PC-9 (cell line): ENCODE measurements at regions not wholly inside any gene's neighbourhood (a gene's known extent, or its start where the extent isn't known, plus 50 kb on each side); places are given as distances from the start of the nearest gene placed in this dataset.
"Not testable (repeated sequence)": the region's sequence is repeated elsewhere in the genome, so short reads cannot be mapped to it uniquely, and the experiment has no call there.

ENCODE experiments used
- BruUV-seq: library from RNA; stranded (reverse); fragments of 400-500 nt; replicated peaks from 2 replicates; lab custom pipeline; 2021; lab: Mats Ljungman, UMichigan
- CTCF ChIA-PET: fragments of 300-600 bp; sonication (Branson Sonifier 250); formaldehyde crosslinking; loops from one replicate; lab custom pipeline; 2022; ENCODE audit warnings: antibody characterized with exemption; lab: Charles Lee
- POLR2A ChIA-PET: fragments of 300-600 bp; sonication (Branson Sonifier 250); formaldehyde crosslinking; loops from one replicate; lab custom pipeline; 2022; ENCODE audit warnings: antibody characterized with exemption; ENCODE audit not compliant: unreplicated experiment; lab: Charles Lee
- DNase-seq, 2 experiments: peaks; one replicate each; pipeline versions ENCODE4 v3.0.0 to v3.0.0-alpha.2; 2015 to 2022; ENCODE audit warnings: mixed read lengths in 1 of 2
- H2AFZ ChIP-seq: fragments of 200-600 bp; sonication (generic); 2 replicates; pipeline ENCODE4 v1.8.1; 2017; ENCODE audit warnings: antibody characterized with exemption
- H3F3A ChIP-seq: fragments of 200-600 bp; sonication (generic); 2 replicates; pipeline ENCODE4 v1.8.1; 2017; ENCODE audit warnings: antibody characterized with exemption, mild to moderate bottlenecking, low read depth; ENCODE audit not compliant: insufficient read depth
- H3K27ac ChIP-seq: fragments of 200-600 bp; sonication (generic); 2 replicates; pipeline ENCODE4 v1.6.1; 2016; ENCODE audit warnings: mixed run types
- H3K27me3 ChIP-seq: fragments of 200-600 bp; sonication (generic); 2 replicates; pipeline ENCODE4 v1.6.1; 2016; ENCODE audit warnings: low read depth, mixed run types; ENCODE audit not compliant: insufficient read depth
- H3K36me3 ChIP-seq: fragments of 200-600 bp; sonication (generic); 2 replicates; pipeline ENCODE4 v1.6.1; 2016; ENCODE audit warnings: low read depth, mixed run types
- H3K4me1 ChIP-seq: fragments of 200-600 bp; sonication (generic); replicated peaks from 2 replicates; pipeline ENCODE4 v1.6.1; 2016; ENCODE audit warnings: mixed run types; ENCODE audit not compliant: insufficient read depth
- H3K4me2 ChIP-seq: fragments of 200-600 bp; sonication (generic); 2 replicates; pipeline ENCODE4 v1.6.1; 2017; ENCODE audit warnings: mixed run types
- H3K4me3 ChIP-seq: fragments of 200-600 bp; sonication (generic); 2 replicates; pipeline ENCODE4 v1.6.1; 2016; ENCODE audit warnings: mixed run types
- H3K79me2 ChIP-seq: fragments of 200-600 bp; sonication (generic); 2 replicates; pipeline ENCODE4 v1.6.1; 2017; ENCODE audit warnings: low read depth, mixed run types
- H3K9me2 ChIP-seq: fragments of 200-600 bp; sonication (generic); 2 replicates; pipeline ENCODE4 v1.8.1; 2017; ENCODE audit warnings: mild to moderate bottlenecking; ENCODE audit not compliant: insufficient read depth
- H3K9me3 ChIP-seq: fragments of 200-600 bp; sonication (generic); 2 replicates; pipeline ENCODE4 v1.8.1; 2016; ENCODE audit warnings: low read depth; ENCODE audit not compliant: insufficient read depth
- H4K20me1 ChIP-seq: fragments of 200-600 bp; sonication (generic); 2 replicates; pipeline ENCODE4 v1.8.1; 2017; ENCODE audit not compliant: insufficient read depth
- CTCF ChIP-seq: fragments of 200-600 bp; sonication (generic); conservative IDR thresholded peaks from 2 replicates; pipeline ENCODE4 v1.6.1; 2017; ENCODE audit warnings: mixed run types, antibody characterized with exemption, mild to moderate bottlenecking, moderate library complexity
- EZH2 ChIP-seq: fragments of 200-600 bp; sonication (generic); IDR thresholded peaks from 2 replicates; pipeline ENCODE4 v1.8.0; 2017; ENCODE audit warnings: antibody characterized with exemption, low read depth
- intact Hi-C: fragments of 100-400 bp; cut with micrococcal nuclease; formaldehyde crosslinking; loops from one replicate; pipeline ENCODE4 v1.10.0; 2022; ENCODE audit not compliant: unreplicated experiment

DNA sequence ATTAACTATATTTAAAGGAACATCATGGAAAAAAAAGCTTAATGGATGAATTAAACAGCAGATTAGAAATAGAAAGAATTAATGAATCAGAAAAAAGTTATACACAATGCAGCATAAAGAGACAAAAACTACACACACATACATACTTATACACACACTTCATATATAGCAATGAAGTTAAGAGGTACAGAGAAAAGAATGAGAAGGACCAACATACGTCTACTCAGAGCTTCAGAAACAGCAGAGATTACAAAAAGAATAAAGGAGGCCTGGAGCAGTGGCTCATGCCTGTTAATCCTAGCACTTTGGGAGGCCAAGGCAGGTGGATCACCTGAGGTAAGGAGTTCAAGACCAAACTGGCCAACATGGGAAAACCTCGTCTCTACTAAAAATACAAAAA is 133.9 kb upstream of the TNPO1 start:
- DNase-seq = no peak
- Histone ChIP-seq H3K9me3 (no peaks in the 10 kb centered on the region; the same call in none of the 2 replicates), H3K4me1 (no peaks in the 10 kb centered on the region), H3K9me2 (no peaks in the 10 kb centered on the region; the same call in 1 of the 2 replicates), H3K4me2 (no peak overlapping the region), H3K27me3 (no peaks in the 10 kb centered on the region), H3K79me2 (no peaks in the 10 kb centered on the region), H3F3A (no peaks in the 10 kb centered on the region), H3K36me3 (no peaks in the 10 kb centered on the region), H2AFZ (no peak overlapping the region), H3K27ac (no peak overlapping the region), H3K4me3 (no peak overlapping the region), H4K20me1 (no peaks in the 10 kb centered on the region)
- ChIA-PET POLR2A (no interaction called here), CTCF (no interaction called here)
- TF ChIP-seq EZH2 (no peak), CTCF (no peak)
- intact Hi-C loops = no loop called here
- BruUV-seq = no TSS peak

DNA sequence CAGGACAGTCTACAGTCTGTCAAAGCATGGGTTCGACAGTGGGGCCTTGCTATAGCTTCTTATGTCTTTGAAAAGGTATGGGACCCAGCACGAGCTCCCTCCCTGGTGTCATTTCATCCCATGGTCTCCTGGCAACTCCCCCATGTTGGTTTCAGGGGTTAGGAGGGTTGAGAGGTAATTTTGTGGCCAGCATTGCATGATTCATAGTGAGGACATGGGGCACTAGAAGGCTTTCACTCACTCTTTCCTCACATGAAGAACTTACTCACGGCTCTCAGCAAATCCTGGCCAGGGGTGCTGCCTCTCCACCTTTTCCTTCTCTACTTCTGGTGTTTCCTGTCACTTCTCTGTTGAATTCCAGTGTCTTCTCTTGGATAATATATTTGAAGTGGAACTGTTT is 134.7 kb upstream of the TNPO1 start:
- no peaks in the 10 kb centered on the region for H4K20me1 ChIP-seq
- no peaks in the 10 kb centered on the region; the same call in none of the 2 replicates for H3K9me3 ChIP-seq
- TF ChIP-seq EZH2 (no peak), CTCF (no peak)
- BruUV-seq = no TSS peak
- no peak overlapping the region for H3K4me3 ChIP-seq
- POLR2A ChIA-PET = no interaction called here
- no peaks in the 10 kb centered on the region for H3K79me2 ChIP-seq
- H2AFZ ChIP-seq = no peak overlapping the region
- no peaks in the 10 kb centered on the region for H3K27me3 ChIP-seq
- no peaks in the 10 kb centered on the region for H3K4me1 ChIP-seq
- H3K27ac ChIP-seq = no peak overlapping the region
- DNase-seq = no peak
- intact Hi-C loops = no loop called here
- CTCF ChIA-PET = no interaction called here
- no peaks in the 10 kb centered on the region; the same call in 1 of the 2 replicates for H3K9me2 ChIP-seq
- no peak overlapping the region for H3K4me2 ChIP-seq
- H3K36me3 ChIP-seq = no peaks in the 10 kb centered on the region
- H3F3A ChIP-seq = no peaks in the 10 kb centered on the region

- no peaks in the 10 kb centered on the region; the same call in 1 of the 2 replicates for H3K9me3 ChIP-seq
- H3K9me2 ChIP-seq = no peaks in the 10 kb centered on the region; the same call in 1 of the 2 replicates
- TF ChIP-seq EZH2 = no peak
- no peak for TF ChIP-seq CTCF
- ChIA-PET POLR2A (no interaction called here), CTCF (no interaction called here)
- BruUV-seq = no TSS peak
- intact Hi-C loops = no loop called here
- H3K4me3 ChIP-seq = no peak overlapping the region
- H4K20me1 ChIP-seq = no peaks in the 10 kb centered on the region
- H3K79me2 ChIP-seq = no peaks in the 10 kb centered on the region
- H3K36me3 ChIP-seq = no peaks in the 10 kb centered on the region
- no peaks in the 10 kb centered on the region for H3K27me3 ChIP-seq
- H3K4me2 ChIP-seq = no peak overlapping the region
- H3F3A ChIP-seq = no peaks in the 10 kb centered on the region
- H2AFZ ChIP-seq = no peak overlapping the region
- no peak overlapping the region for H3K27ac ChIP-seq
- no peaks in the 10 kb centered on the region for H3K4me1 ChIP-seq
- no peak for DNase-seq
Observed at GRCh38 chr5:72677447-72677846, 139.0 kb upstream of the TNPO1 start.

DNA sequence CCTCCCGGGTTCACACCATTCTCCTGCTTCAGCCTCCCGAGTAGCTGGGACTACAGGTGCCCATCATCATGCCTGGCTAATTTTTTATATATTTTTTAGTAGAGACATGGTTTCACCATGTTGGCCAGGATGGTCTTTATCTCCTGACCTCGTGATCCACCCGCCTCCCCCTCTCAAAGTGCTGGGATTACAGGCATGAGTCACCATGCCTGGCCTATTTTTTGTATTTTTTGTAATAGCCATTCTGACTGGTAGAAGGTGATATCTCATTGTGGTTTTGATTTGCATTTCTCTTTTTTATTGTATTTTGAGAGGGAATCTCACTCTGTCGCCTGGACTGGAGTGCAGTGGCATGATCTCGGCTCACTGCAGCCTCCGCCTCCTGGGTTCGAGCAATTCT is 139.6 kb upstream of the TNPO1 start:
- H3F3A ChIP-seq, intact Hi-C loops, H4K20me1 ChIP-seq, H3K9me2 ChIP-seq, H2AFZ ChIP-seq, H3K36me3 ChIP-seq, H3K4me3 ChIP-seq, H3K4me2 ChIP-seq, BruUV-seq, H3K4me1 ChIP-seq, CTCF ChIA-PET, H3K27me3 ChIP-seq, POLR2A ChIA-PET, H3K79me2 ChIP-seq, DNase-seq, H3K9me3 ChIP-seq, H3K27ac ChIP-seq: not testable (repeated sequence)
